Activated T-cell treated with anti-CD3 and anti-CD28 coated beads, Interleukin-2, amount 50 U/mL, for 4 hours (primary cell): ENCODE measurements at regions not wholly inside any gene's neighbourhood (a gene's known extent, or its start where the extent isn't known, plus 50 kb on each side); places are given as distances from the start of the nearest gene placed in this dataset.

ENCODE experiments used
- ATAC-seq, 2 donors: fragments of 200-7000 bp; cut with Tn5 transposase; one replicate each; pipeline ENCODE4 v1.10.0; 2021
- DNase-seq: peaks from one replicate; pipeline ENCODE4 v3.0.0-alpha.2; 2020
- H3K27me3 Mint-ChIP-seq: one replicate; pipeline ENCODE4 v1.8.0; 2021; ENCODE audit warnings: low read depth, mixed read lengths
- H3K36me3 Mint-ChIP-seq: one replicate; pipeline ENCODE4 v1.8.0; 2022; ENCODE audit warnings: mixed read lengths; ENCODE audit not compliant: insufficient read depth
- H3K4me1 Mint-ChIP-seq: one replicate; pipeline ENCODE4 v1.8.0; 2021; ENCODE audit warnings: low read depth, mixed read lengths
- H3K4me3 Mint-ChIP-seq: one replicate; pipeline ENCODE4 v1.8.0; 2021; ENCODE audit warnings: mild to moderate bottlenecking, moderate library complexity, mixed read lengths
- H3K9me3 Mint-ChIP-seq: one replicate; pipeline ENCODE4 v1.8.0; 2021; ENCODE audit warnings: mixed read lengths

GRCh38 chr6:140559458-140559857, 1185.0 kb upstream of the CITED2 start:
- H3K27me3 Mint-ChIP-seq: no peaks in the 10 kb centered on the region
- no peak overlapping the region for H3K4me3 Mint-ChIP-seq
- ATAC-seq (no peak), DNase-seq (no peak)
- no peaks in the 10 kb centered on the region for H3K9me3 Mint-ChIP-seq
- H3K4me1 Mint-ChIP-seq: no peaks in the 10 kb centered on the region
- H3K36me3 Mint-ChIP-seq: no peaks in the 10 kb centered on the region

- ATAC-seq: no peak
- no peaks in the 10 kb centered on the region for H3K36me3 Mint-ChIP-seq
Observed at GRCh38 chr6:140554421-140554820, 1180.0 kb upstream of the CITED2 start.

GRCh38 chr6:140548366-140548765, 1173.9 kb upstream of the CITED2 start:
- no peak overlapping the region for H3K4me3 Mint-ChIP-seq

More at GRCh38 chr6:140554421-140554820, 1180.0 kb upstream of the CITED2 start:
- no peak overlapping the region for H3K4me3 Mint-ChIP-seq
- no peaks in the 10 kb centered on the region for H3K9me3 Mint-ChIP-seq
- no peaks in the 10 kb centered on the region for H3K27me3 Mint-ChIP-seq
- no peak for DNase-seq
- no peaks in the 10 kb centered on the region for H3K4me1 Mint-ChIP-seq

GRCh38 chr6:140546640-140547039, 1172.2 kb upstream of the CITED2 start:
- no peak for ATAC-seq
- no peaks in the 10 kb centered on the region for H3K36me3 Mint-ChIP-seq
- no peaks in the 10 kb centered on the region for H3K9me3 Mint-ChIP-seq
- no peak overlapping the region for H3K4me3 Mint-ChIP-seq
- no peaks in the 10 kb centered on the region for H3K27me3 Mint-ChIP-seq
- H3K4me1 Mint-ChIP-seq: no peaks in the 10 kb centered on the region
- no peak for DNase-seq

More at GRCh38 chr6:140548366-140548765, 1173.9 kb upstream of the CITED2 start:
- no peak for ATAC-seq
- no peaks in the 10 kb centered on the region for H3K9me3 Mint-ChIP-seq
- H3K4me1 Mint-ChIP-seq: no peaks in the 10 kb centered on the region
- H3K27me3 Mint-ChIP-seq: no peaks in the 10 kb centered on the region
- no peaks in the 10 kb centered on the region for H3K36me3 Mint-ChIP-seq
- DNase-seq: no peak

GRCh38 chr6:140544431-140544830, 1170.0 kb upstream of the CITED2 start:
- Mint-ChIP-seq H3K4me1 (no peaks in the 10 kb centered on the region), H3K27me3 (no peaks in the 10 kb centered on the region), H3K9me3 (no peaks in the 10 kb centered on the region), H3K4me3 (no peak overlapping the region), H3K36me3 (no peaks in the 10 kb centered on the region)
- DNase-seq: no peak
- ATAC-seq: no peak

- Mint-ChIP-seq H3K4me3 (no peak overlapping the region), H3K9me3 (no peaks in the 10 kb centered on the region), H3K4me1 (no peaks in the 10 kb centered on the region), H3K36me3 (no peaks in the 10 kb centered on the region), H3K27me3 (no peaks in the 10 kb centered on the region)
- ATAC-seq (no peak), DNase-seq (no peak)
Observed at GRCh38 chr6:140542863-140543262, 1168.4 kb upstream of the CITED2 start.

- no peak overlapping the region for H3K4me3 Mint-ChIP-seq
- no peaks in the 10 kb centered on the region for H3K4me1 Mint-ChIP-seq
- H3K27me3 Mint-ChIP-seq: no peaks in the 10 kb centered on the region
- no peaks in the 10 kb centered on the region for H3K9me3 Mint-ChIP-seq
- DNase-seq (no peak), ATAC-seq (no peak)
- H3K36me3 Mint-ChIP-seq: no peaks in the 10 kb centered on the region
Observed at GRCh38 chr6:140541288-140541687, 1166.8 kb upstream of the CITED2 start.

- Mint-ChIP-seq H3K36me3 (no peaks in the 10 kb centered on the region), H3K9me3 (no peaks in the 10 kb centered on the region), H3K4me3 (no peak overlapping the region), H3K27me3 (no peaks in the 10 kb centered on the region), H3K4me1 (no peaks in the 10 kb centered on the region)
- ATAC-seq: no peak
- no peak for DNase-seq
Observed at GRCh38 chr6:140540743-140541142, 1166.3 kb upstream of the CITED2 start.

GRCh38 chr6:140538926-140539325, 1164.5 kb upstream of the CITED2 start:
- no peaks in the 10 kb centered on the region for H3K4me1 Mint-ChIP-seq
- DNase-seq (no peak), ATAC-seq (no peak)
- no peaks in the 10 kb centered on the region for H3K27me3 Mint-ChIP-seq
- H3K36me3 Mint-ChIP-seq: no peaks in the 10 kb centered on the region
- H3K4me3 Mint-ChIP-seq: no peak overlapping the region
- peaks cover 2% of the 10 kb centered on the region for H3K9me3 Mint-ChIP-seq

- DNase-seq (no peak), ATAC-seq (no peak)
- Mint-ChIP-seq H3K27me3 (no peaks in the 10 kb centered on the region), H3K4me3 (no peak overlapping the region), H3K9me3 (peaks cover 4% of the 10 kb centered on the region), H3K4me1 (no peaks in the 10 kb centered on the region), H3K36me3 (no peaks in the 10 kb centered on the region)
Observed at GRCh38 chr6:140537834-140538705, 1163.6 kb upstream of the CITED2 start.

GRCh38 chr6:140537211-140537610, 1162.8 kb upstream of the CITED2 start:
- Mint-ChIP-seq H3K4me1 (no peaks in the 10 kb centered on the region), H3K4me3 (no peak overlapping the region), H3K36me3 (no peaks in the 10 kb centered on the region), H3K9me3 (peaks cover 4% of the 10 kb centered on the region), H3K27me3 (peaks cover 4% of the 10 kb centered on the region)
- DNase-seq (no peak), ATAC-seq (no peak)

- Mint-ChIP-seq H3K36me3 (no peaks in the 10 kb centered on the region), H3K4me1 (no peaks in the 10 kb centered on the region), H3K9me3 (peaks cover 4% of the 10 kb centered on the region), H3K4me3 (no peak overlapping the region), H3K27me3 (peaks cover 4% of the 10 kb centered on the region)
- no peak for ATAC-seq
- DNase-seq: no peak
Observed at GRCh38 chr6:140535511-140535910, 1161.1 kb upstream of the CITED2 start.

- Mint-ChIP-seq H3K4me1 (no peaks in the 10 kb centered on the region), H3K4me3 (no peak overlapping the region), H3K36me3 (no peaks in the 10 kb centered on the region), H3K9me3 (peaks cover 4% of the 10 kb centered on the region), H3K27me3 (peaks cover 4% of the 10 kb centered on the region)
- DNase-seq: no peak
- no peak for ATAC-seq
Observed at GRCh38 chr6:140533526-140533925, 1159.1 kb upstream of the CITED2 start.

GRCh38 chr6:140504776-140505175, 1130.3 kb upstream of the CITED2 start:
- no peaks in the 10 kb centered on the region for H3K36me3 Mint-ChIP-seq
- H3K4me1 Mint-ChIP-seq: no peaks in the 10 kb centered on the region
- H3K27me3 Mint-ChIP-seq: no peaks in the 10 kb centered on the region
- H3K9me3 Mint-ChIP-seq: no peaks in the 10 kb centered on the region
- no peak overlapping the region for H3K4me3 Mint-ChIP-seq
- ATAC-seq (no peak), DNase-seq (no peak)

- no peaks in the 10 kb centered on the region for H3K9me3 Mint-ChIP-seq
- H3K27me3 Mint-ChIP-seq: no peaks in the 10 kb centered on the region
- no peaks in the 10 kb centered on the region for H3K4me1 Mint-ChIP-seq
- no peak for DNase-seq
- no peaks in the 10 kb centered on the region for H3K36me3 Mint-ChIP-seq
- ATAC-seq: no peak
- no peak overlapping the region for H3K4me3 Mint-ChIP-seq
Observed at GRCh38 chr6:140500849-140501248, 1126.4 kb upstream of the CITED2 start.
